Gastrocnemius medialis (tissue), 4 donors: ENCODE measurements at regions not wholly inside any gene's neighbourhood (a gene's known extent, or its start where the extent isn't known, plus 50 kb on each side); places are given as distances from the start of the nearest gene placed in this dataset.

Experiments
- POLR2A ChIP-seq, 2 donors: fragments of 450-650 bp; IDR thresholded peaks; one replicate each; pipeline ENCODE4 v1.6.1; 2017; ENCODE audit warnings: antibody characterized with exemption in 2 of 2, mild to moderate bottlenecking in 2 of 2, moderate library complexity in 2 of 2
- TF ChIP-seq, protein P1 (sequence below), 5 experiments: fragments of 450-650 bp in 3 of 5; fragments of 200-600 bp in 2 of 5; sonication (generic) in 2 of 5; IDR thresholded peaks in 4 of 5; conservative IDR thresholded peaks in 1 of 5; 1 replicate in 4 of 5; 2 replicates in 1 of 5; pipeline ENCODE4 v1.5.1; 2016 to 2019; ENCODE audit warnings: antibody characterized with exemption in 5 of 5, mild to moderate bottlenecking in 3 of 5, moderate library complexity in 3 of 5

DNA sequence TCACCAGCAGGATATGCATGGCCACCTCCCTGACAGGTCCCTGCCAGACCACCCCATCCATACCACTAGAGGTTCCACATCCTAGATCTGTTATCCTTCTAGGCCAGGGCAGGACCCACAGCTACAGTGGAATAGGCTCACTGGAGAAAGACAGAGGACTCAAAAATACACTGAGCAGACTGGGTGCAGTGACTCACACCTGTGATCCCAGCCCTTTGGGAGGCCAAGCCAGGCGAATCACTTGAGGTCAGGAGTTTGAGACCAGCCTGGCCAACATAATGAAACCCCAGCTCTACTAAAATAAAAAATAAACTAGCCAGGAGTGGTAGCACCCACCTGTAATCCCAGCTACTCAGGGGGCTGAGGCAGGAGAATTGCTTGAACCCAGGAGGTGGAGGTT, 56.5 kb upstream of the TESK1 start:
- TF ChIP-seq, protein P1, sequence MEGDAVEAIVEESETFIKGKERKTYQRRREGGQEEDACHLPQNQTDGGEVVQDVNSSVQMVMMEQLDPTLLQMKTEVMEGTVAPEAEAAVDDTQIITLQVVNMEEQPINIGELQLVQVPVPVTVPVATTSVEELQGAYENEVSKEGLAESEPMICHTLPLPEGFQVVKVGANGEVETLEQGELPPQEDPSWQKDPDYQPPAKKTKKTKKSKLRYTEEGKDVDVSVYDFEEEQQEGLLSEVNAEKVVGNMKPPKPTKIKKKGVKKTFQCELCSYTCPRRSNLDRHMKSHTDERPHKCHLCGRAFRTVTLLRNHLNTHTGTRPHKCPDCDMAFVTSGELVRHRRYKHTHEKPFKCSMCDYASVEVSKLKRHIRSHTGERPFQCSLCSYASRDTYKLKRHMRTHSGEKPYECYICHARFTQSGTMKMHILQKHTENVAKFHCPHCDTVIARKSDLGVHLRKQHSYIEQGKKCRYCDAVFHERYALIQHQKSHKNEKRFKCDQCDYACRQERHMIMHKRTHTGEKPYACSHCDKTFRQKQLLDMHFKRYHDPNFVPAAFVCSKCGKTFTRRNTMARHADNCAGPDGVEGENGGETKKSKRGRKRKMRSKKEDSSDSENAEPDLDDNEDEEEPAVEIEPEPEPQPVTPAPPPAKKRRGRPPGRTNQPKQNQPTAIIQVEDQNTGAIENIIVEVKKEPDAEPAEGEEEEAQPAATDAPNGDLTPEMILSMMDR (IDR thresholded peaks at IDR 0.05 in 4 of 5, conservative IDR thresholded peaks at IDR 0.05 in 1 of 5), result no peak
- TF ChIP-seq POLR2A (IDR thresholded peaks at IDR 0.05), result no peak
